ENCODE measurements at regions not wholly inside any gene's neighbourhood (a gene's known extent, or its start where the extent isn't known, plus 50 kb on each side); places are given as distances from the start of the nearest gene placed in this dataset.
A peak's percentile ranks its signal among the peaks of the same experiment; 100 is the strongest.

DNA sequence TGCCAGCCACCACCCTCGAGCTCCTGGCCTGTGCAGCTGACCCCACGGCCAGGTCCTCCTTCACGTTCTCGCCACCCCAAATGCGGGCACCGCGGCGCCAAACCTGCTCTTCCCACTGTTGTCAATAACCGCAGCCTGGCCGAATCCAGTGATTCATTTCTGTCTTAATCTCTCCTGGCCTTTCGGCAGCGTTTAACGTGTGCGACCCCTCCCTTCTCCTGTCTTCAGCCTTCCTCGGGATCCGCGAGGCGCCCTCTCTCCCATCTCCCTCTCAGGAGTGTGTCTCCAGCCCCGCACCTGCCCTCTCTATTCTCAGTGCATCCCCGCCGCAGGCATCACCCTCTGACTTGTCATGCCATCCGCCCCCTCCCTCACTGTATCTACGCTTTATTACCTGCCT is 91.4 kb downstream of the THBS2 start:
- ATAC-seq (ENCODE audit: low read depth), result no peak
- TF ChIP-seq, protein P1, sequence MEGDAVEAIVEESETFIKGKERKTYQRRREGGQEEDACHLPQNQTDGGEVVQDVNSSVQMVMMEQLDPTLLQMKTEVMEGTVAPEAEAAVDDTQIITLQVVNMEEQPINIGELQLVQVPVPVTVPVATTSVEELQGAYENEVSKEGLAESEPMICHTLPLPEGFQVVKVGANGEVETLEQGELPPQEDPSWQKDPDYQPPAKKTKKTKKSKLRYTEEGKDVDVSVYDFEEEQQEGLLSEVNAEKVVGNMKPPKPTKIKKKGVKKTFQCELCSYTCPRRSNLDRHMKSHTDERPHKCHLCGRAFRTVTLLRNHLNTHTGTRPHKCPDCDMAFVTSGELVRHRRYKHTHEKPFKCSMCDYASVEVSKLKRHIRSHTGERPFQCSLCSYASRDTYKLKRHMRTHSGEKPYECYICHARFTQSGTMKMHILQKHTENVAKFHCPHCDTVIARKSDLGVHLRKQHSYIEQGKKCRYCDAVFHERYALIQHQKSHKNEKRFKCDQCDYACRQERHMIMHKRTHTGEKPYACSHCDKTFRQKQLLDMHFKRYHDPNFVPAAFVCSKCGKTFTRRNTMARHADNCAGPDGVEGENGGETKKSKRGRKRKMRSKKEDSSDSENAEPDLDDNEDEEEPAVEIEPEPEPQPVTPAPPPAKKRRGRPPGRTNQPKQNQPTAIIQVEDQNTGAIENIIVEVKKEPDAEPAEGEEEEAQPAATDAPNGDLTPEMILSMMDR (IDR thresholded peaks at IDR 0.05; ENCODE audit: poor library complexity, severe bottlenecking), result no peak
- H3K27ac ChIP-seq (ENCODE audit: poor library complexity, severe bottlenecking), result peak overlapping the region; percentile 41
- peaks cover 11% of the 10 kb centered on the region for H3K4me1 ChIP-seq (ENCODE audit: insufficient read depth, poor library complexity, severe bottlenecking)
- no peak for DNase-seq (ENCODE audit: low spot score)
- no peak overlapping the region for H3K4me3 ChIP-seq (ENCODE audit: severe bottlenecking)
- no peaks in the 10 kb centered on the region for H3K36me3 ChIP-seq (ENCODE audit: low read depth)
- no peaks in the 10 kb centered on the region for H3K9me3 ChIP-seq (ENCODE audit: severe bottlenecking)
- no peaks in the 10 kb centered on the region for H3K27me3 ChIP-seq (ENCODE audit: insufficient read depth, poor library complexity, severe bottlenecking)

DNA sequence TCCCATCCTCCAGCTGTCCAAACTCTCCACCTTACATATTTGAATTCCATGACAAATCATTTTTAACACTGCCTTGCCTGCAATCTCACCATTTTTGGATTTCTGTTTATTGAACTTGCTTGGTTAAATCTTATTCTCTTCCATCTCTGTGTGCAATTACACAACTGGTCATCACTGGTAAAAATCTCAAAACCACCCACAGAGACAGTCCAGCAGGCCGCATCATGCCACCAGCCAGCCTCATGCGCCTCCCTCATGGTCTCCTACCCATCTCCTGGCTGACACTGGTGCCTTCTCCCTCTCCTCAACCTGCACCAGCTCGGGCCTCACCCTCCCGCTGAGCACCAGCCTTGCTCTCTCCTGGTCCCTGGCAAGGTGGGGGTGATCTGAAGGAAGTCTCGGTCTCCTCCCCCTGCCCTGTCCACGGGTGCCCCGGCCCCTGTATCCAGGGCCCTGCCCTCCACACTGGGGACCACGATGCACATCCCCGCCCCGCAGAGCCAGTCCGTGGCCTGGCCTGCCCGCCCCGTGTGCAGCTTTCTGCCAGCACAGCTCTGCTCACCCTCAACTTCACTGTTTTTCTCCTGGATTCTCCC is 92.0 kb downstream of the THBS2 start:
- ATAC-seq (ENCODE audit: low read depth), result no peak
- TF ChIP-seq, protein P1 (IDR thresholded peaks at IDR 0.05; ENCODE audit: poor library complexity, severe bottlenecking), result no peak
- Histone ChIP-seq H3K4me1 (ENCODE audit: insufficient read depth, poor library complexity, severe bottlenecking) (peaks cover 11% of the 10 kb centered on the region), H3K4me3 (ENCODE audit: severe bottlenecking) (no peak overlapping the region), H3K9me3 (ENCODE audit: severe bottlenecking) (no peaks in the 10 kb centered on the region), H3K27me3 (ENCODE audit: insufficient read depth, poor library complexity, severe bottlenecking) (no peaks in the 10 kb centered on the region), H3K36me3 (ENCODE audit: low read depth) (no peaks in the 10 kb centered on the region), H3K27ac (ENCODE audit: poor library complexity, severe bottlenecking) (no peak overlapping the region)
- DNase-seq (ENCODE audit: low spot score), result no peak

DNA sequence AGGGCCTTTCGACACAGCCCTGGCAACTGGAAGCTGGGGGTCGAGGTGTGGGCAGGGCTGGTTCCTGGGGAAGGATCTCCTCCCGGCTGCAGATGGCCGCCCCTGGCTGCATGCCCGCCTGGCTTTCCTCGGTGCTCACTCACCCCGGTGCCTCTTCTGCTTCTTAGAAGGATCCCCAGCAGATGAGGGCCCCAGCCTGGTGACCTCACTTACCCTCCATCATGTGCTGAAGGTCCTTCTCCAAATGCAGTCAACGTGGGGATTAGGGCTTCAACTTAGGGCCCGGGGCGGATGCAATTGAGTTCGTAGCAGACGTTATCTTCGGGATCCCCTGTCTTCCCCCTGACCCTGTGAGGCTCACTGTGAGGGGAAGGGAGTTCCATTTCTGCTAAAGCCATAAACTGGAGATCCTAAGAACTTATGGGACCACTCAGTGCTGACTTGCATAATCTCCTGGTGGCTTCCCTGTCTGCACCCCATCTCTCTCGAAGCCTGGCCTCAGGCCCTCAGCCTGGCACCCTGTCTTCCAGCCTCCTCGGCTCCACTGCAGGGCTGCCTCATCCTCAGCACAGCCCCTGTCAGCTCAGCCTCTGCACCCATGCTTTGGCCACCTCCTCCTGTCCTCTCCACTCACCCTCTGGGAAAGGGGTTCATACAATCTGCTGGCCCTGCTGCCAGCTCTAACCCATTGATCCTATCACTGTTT is 92.6 kb downstream of the THBS2 start:
- Histone ChIP-seq H3K36me3 (ENCODE audit: low read depth) (no peaks in the 10 kb centered on the region), H3K9me3 (ENCODE audit: severe bottlenecking) (no peaks in the 10 kb centered on the region), H3K4me3 (ENCODE audit: severe bottlenecking) (no peak overlapping the region), H3K4me1 (ENCODE audit: insufficient read depth, poor library complexity, severe bottlenecking) (peaks cover 11% of the 10 kb centered on the region), H3K27ac (ENCODE audit: poor library complexity, severe bottlenecking) (no peak overlapping the region), H3K27me3 (ENCODE audit: insufficient read depth, poor library complexity, severe bottlenecking) (no peaks in the 10 kb centered on the region)
- ATAC-seq (ENCODE audit: low read depth) (no peak), DNase-seq (ENCODE audit: low spot score) (no peak)
- TF ChIP-seq, protein P1 (IDR thresholded peaks at IDR 0.05; ENCODE audit: poor library complexity, severe bottlenecking), result no peak

DNA sequence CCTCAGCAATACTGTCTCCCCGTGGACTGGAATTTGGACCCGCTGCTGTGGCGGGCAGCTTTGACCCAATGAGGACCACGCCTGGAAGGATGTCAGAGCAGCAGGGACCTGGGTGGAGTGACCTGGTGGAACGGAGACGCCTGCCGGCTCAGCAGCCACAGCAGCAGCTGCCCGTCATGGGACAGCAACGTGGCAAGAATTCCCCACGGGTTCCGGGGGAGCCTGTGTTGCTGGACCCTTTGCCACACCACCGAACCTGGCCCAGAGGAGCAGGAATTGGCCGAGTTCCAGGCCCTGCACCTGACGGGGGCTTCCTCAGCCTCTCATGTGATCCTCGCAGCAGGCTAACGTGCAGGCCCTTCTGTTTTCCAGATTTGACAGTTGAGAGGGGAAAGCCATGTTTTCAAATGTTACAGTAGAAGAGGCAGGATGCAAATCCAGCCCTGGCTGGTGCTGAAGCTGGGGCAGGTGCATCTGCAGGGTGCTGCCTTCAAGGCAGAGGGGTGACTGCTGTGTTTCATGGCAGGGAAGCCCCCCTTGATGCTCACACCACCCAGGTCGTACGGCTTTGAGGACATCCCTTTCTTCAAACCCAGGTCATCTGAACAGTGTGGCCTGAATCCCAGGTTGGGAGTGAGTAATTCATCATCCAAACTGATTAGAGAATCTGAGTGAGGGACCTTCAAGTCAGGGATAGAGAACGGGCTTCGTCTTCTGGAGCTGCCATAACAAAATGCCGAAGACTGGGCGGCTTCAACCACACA is 93.4 kb downstream of the THBS2 start:
- TF ChIP-seq, protein P1 (IDR thresholded peaks at IDR 0.05; ENCODE audit: poor library complexity, severe bottlenecking), result no peak
- Histone ChIP-seq H3K4me3 (ENCODE audit: severe bottlenecking) (no peak overlapping the region), H3K27me3 (ENCODE audit: insufficient read depth, poor library complexity, severe bottlenecking) (no peaks in the 10 kb centered on the region), H3K27ac (ENCODE audit: poor library complexity, severe bottlenecking) (no peak overlapping the region), H3K36me3 (ENCODE audit: low read depth) (no peaks in the 10 kb centered on the region), H3K9me3 (ENCODE audit: severe bottlenecking) (no peaks in the 10 kb centered on the region), H3K4me1 (ENCODE audit: insufficient read depth, poor library complexity, severe bottlenecking) (peaks cover 11% of the 10 kb centered on the region)
- ATAC-seq (ENCODE audit: low read depth) (no peak), DNase-seq (ENCODE audit: low spot score) (no peak)

Data from RWPE2 (cell line).